Glutamatergic neuron (in vitro differentiated cells): ENCODE measurements at regions not wholly inside any gene's neighbourhood (a gene's known extent, or its start where the extent isn't known, plus 50 kb on each side); places are given as distances from the start of the nearest gene placed in this dataset.

Experiments used
- DNase-seq: peaks from one replicate; pipeline ENCODE4 v3.0.0; 2022
- H3K27ac Mint-ChIP-seq: one replicate; pipeline ENCODE4 v1.8.0; 2020; ENCODE audit warnings: mild to moderate bottlenecking, mixed read lengths, inconsistent platforms; ENCODE audit not compliant: unreplicated experiment
- H3K27me3 Mint-ChIP-seq: one replicate; pipeline ENCODE4 v1.8.0; 2020; ENCODE audit warnings: mild to moderate bottlenecking, moderate library complexity, mixed read lengths, inconsistent platforms; ENCODE audit not compliant: unreplicated experiment
- H3K36me3 Mint-ChIP-seq: one replicate; pipeline ENCODE4 v1.8.0; 2020; ENCODE audit warnings: mild to moderate bottlenecking, mixed read lengths, inconsistent platforms; ENCODE audit not compliant: unreplicated experiment
- H3K4me1 Mint-ChIP-seq: one replicate; pipeline ENCODE4 v1.8.0; 2020; ENCODE audit warnings: mild to moderate bottlenecking, low read depth, mixed read lengths, inconsistent platforms; ENCODE audit not compliant: unreplicated experiment
- H3K4me3 Mint-ChIP-seq: one replicate; pipeline ENCODE4 v1.8.0; 2020; ENCODE audit warnings: mild to moderate bottlenecking, mixed read lengths, inconsistent platforms; ENCODE audit not compliant: unreplicated experiment
- H3K9me3 Mint-ChIP-seq: one replicate; pipeline ENCODE4 v1.8.0; 2020; ENCODE audit warnings: mild to moderate bottlenecking, moderate library complexity, mixed read lengths, inconsistent platforms; ENCODE audit not compliant: unreplicated experiment
- TF ChIP-seq, protein P1 (sequence below): fragments of 200-600 bp; sonication (generic); IDR thresholded peaks from one replicate; pipeline ENCODE4 v1.5.0; 2021; ENCODE audit not compliant: partially characterized antibody, unreplicated experiment

DNA sequence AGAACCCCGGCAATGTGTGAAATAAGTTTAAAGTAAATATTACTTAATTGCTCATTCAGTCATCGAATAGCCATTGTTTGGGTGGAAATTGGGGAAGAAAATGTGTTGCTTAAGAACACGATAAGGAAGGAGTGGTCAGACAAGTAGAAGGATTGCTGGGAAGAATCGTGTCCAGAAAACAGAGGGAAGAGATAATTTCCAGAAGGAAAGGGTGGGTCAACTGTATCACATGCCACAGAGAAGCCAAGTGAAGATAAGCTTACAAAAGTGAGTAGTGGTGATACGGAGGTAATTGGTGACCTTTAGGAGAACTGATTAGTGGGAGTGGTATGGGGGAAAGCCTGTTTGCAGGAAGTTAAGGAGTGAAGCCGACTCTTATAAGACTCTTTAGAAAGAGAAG lies 306.2 kb downstream of the SOX4 start:
- Mint-ChIP-seq H3K4me3 (no peak overlapping the region), H3K36me3 (peaks cover 5% of the 10 kb centered on the region), H3K4me1 (peaks cover 10% of the 10 kb centered on the region), H3K27me3 (peaks cover 2% of the 10 kb centered on the region), H3K27ac (no peak overlapping the region), H3K9me3 (peaks cover 1% of the 10 kb centered on the region)
- TF ChIP-seq, protein P1, sequence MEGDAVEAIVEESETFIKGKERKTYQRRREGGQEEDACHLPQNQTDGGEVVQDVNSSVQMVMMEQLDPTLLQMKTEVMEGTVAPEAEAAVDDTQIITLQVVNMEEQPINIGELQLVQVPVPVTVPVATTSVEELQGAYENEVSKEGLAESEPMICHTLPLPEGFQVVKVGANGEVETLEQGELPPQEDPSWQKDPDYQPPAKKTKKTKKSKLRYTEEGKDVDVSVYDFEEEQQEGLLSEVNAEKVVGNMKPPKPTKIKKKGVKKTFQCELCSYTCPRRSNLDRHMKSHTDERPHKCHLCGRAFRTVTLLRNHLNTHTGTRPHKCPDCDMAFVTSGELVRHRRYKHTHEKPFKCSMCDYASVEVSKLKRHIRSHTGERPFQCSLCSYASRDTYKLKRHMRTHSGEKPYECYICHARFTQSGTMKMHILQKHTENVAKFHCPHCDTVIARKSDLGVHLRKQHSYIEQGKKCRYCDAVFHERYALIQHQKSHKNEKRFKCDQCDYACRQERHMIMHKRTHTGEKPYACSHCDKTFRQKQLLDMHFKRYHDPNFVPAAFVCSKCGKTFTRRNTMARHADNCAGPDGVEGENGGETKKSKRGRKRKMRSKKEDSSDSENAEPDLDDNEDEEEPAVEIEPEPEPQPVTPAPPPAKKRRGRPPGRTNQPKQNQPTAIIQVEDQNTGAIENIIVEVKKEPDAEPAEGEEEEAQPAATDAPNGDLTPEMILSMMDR, result no peak
- DNase-seq, result no peak

DNA sequence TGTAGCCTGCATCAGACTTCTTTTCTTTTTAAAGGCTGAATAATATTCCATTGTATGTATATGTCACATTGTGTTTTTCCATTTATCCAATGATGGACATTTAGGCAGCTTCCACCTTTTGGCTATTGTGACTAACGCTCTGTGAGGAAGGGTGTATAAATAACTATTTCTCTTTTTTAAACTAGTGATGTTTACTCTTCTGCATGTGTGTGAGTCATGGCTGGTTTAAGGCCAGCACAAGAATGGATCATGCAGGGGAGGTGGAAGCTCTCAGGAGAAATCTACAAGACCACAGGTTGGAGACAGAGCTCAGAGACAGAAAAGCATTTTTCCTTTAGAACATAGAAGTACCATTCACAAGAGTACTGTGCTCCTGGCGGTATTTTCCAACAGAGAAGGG lies 307.2 kb downstream of the SOX4 start:
- peaks cover 1% of the 10 kb centered on the region for H3K9me3 Mint-ChIP-seq
- no peak overlapping the region for H3K27ac Mint-ChIP-seq
- DNase-seq, result no peak
- peaks cover 5% of the 10 kb centered on the region for H3K36me3 Mint-ChIP-seq
- no peak overlapping the region for H3K4me3 Mint-ChIP-seq
- H3K4me1 Mint-ChIP-seq, result peaks cover 8% of the 10 kb centered on the region
- H3K27me3 Mint-ChIP-seq, result peaks cover 2% of the 10 kb centered on the region
- TF ChIP-seq, protein P1, result no peak

DNA sequence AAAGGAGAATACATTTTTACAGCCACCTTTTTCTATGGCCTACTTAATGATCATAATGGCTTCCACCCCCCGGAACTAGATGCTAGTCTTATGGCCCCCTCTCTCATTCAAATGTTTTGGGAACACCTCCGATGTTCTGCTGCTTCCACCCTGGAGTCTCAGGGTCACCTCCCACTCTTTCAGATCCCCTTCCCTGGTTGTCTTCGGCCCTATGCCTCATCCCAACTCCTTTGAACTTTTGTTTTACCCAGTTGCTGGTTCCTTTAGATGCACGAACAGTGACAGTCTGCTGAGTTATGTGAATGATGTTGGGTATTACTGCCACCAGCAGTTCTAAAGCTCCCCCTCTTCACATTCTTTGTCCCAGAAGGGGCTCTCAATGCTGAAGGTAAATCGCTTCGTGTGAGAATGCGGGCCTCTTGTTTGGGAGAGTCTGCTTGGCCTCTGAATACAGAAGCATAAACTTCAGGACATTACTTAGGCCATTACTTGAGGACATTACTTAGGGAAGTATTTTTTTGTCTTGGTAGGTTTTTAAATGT lies 309.1 kb downstream of the SOX4 start:
- Mint-ChIP-seq H3K4me3 (no peak overlapping the region), H3K36me3 (peaks cover 5% of the 10 kb centered on the region), H3K27ac (no peak overlapping the region), H3K4me1 (peaks cover 10% of the 10 kb centered on the region), H3K9me3 (peaks cover 3% of the 10 kb centered on the region), H3K27me3 (peaks cover 2% of the 10 kb centered on the region)
- DNase-seq, result no peak
- TF ChIP-seq, protein P1, result no peak

DNA sequence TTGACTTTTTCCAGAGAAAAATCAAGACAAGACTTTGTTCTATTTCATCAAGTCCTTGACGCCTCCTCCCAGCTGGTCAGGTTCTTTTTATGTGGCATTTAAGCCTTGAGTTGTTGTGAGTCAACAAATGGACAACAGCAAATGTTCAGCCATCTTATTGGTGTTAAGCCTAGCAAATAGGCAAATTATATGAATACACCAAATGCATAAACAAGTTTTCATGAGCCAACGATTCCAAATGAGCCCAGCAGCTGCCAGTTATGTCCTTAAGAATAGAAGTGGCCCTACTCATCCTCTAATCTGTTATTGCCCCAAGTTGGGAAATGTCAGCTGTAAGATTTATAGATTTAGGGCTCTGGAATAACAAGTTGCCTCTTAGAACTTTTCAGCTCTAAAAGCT lies 312.0 kb downstream of the SOX4 start:
- peaks cover 3% of the 10 kb centered on the region for H3K36me3 Mint-ChIP-seq
- peaks cover 3% of the 10 kb centered on the region for H3K9me3 Mint-ChIP-seq
- no peaks in the 10 kb centered on the region for H3K27me3 Mint-ChIP-seq
- no peak for DNase-seq
- TF ChIP-seq, protein P1, result no peak
- H3K27ac Mint-ChIP-seq, result no peak overlapping the region
- H3K4me3 Mint-ChIP-seq, result no peak overlapping the region
- peaks cover 13% of the 10 kb centered on the region for H3K4me1 Mint-ChIP-seq

DNA sequence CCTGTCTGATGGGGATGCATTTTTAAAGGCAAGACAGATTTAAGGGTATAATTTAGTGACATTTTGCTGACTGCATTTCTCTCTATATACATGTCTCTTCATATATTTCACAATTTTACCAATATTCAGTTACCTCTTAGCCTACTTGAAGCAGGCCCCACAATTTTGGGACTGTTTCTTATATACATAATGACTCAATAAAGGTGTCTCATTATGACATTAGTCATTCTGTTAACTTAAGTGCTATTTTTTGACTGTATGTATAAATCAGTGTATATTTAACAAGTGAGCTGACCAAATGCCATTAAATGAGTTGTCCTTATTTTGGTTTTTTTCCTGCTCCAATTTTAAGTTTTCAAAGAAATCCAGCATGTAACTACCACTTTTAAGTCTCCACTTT lies 313.3 kb downstream of the SOX4 start:
- H3K4me1 Mint-ChIP-seq, result peaks cover 15% of the 10 kb centered on the region
- H3K4me3 Mint-ChIP-seq, result no peak overlapping the region
- H3K9me3 Mint-ChIP-seq, result peaks cover 1% of the 10 kb centered on the region
- no peak overlapping the region for H3K27ac Mint-ChIP-seq
- no peaks in the 10 kb centered on the region for H3K36me3 Mint-ChIP-seq
- DNase-seq, result no peak
- TF ChIP-seq, protein P1, result no peak
- H3K27me3 Mint-ChIP-seq, result no peaks in the 10 kb centered on the region
